ENCODE measurements at regions not wholly inside any gene's neighbourhood (a gene's known extent, or its start where the extent isn't known, plus 50 kb on each side); places are given as distances from the start of the nearest gene placed in this dataset.

DNA sequence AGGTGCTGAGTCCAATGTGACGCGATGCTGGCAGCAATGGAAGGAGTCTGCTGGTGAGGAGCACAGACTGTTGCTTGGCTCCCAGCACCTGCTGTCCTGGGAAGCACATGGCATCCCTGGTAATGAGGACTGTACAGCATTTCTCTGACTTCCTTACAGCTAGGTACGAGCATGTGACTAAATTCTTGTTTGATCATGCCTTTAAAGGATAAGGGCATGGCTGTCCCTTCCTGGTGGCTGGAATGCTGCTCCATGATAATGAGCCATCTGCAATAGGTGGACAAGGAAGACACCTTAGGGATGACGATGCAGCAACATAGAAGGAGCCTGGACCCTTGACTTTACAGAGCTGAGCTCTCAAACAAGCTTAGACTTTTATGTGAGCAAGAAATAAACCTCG is 278.0 kb upstream of the SPRED2 start:
- no peak for DNase-seq (ENCODE audit: low read depth in 4 of 4, low spot score in 1 of 4)

DNA sequence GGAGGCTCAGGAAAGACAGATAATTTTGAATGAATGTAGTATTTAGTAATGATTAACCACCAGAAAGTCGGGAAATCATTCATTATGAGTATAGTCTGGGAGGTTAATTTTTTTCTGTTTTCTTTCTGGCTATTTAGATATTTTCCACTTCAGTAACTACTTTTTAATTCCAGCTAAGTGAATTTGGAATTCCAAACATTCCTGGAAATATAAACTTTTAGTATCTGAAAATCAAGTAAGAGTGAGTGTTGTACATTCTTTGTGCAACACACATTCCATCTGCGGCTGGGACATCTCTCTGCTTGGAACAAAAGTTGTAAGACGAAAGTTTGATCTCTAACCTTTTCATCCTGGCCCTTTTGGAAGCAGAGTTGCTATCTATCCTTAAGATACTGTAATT is 275.7 kb upstream of the SPRED2 start:
- DNase-seq (ENCODE audit: low read depth in 4 of 4, low spot score in 1 of 4), result no peak

DNA sequence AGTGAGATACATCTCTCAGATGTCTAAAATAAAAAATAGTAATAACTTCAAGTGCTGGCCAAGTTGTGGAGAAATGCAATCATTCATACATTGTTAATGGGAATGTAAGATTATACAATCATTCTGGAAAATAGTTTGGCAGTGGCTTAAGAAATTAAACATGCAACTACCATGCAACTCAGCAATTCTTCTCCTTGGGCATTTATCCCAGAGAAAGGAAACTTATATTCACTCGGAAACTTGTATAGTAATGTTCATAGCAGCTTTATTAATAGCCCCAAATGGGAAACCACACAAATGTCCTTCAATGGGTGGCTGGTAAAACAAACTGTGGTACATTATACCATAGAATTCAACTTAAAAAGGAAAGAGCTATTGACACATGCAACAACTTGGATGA is 274.0 kb upstream of the SPRED2 start:
- no peak for DNase-seq (ENCODE audit: low read depth in 4 of 4, low spot score in 1 of 4)

DNA sequence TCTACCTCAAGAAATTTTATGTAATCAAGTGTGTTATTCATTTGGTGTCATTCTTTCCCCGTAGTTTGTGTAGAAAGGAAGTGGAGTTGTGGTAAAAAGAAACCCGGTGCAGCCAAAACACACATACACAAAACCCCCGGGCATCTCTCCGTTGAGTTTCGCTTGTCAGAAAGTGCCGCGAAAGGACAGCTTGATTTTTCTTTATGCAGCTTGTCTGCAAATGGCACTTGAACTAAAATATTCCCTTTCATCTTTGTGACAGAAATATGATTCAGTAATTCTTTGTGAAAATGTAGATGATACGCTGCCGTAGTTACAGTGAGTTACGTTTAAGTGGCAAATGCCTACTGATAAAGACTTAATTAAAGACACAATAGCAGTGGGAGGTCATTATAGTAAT is 268.8 kb upstream of the SPRED2 start:
- DNase-seq (ENCODE audit: low read depth in 4 of 4, low spot score in 1 of 4), result no peak

DNA sequence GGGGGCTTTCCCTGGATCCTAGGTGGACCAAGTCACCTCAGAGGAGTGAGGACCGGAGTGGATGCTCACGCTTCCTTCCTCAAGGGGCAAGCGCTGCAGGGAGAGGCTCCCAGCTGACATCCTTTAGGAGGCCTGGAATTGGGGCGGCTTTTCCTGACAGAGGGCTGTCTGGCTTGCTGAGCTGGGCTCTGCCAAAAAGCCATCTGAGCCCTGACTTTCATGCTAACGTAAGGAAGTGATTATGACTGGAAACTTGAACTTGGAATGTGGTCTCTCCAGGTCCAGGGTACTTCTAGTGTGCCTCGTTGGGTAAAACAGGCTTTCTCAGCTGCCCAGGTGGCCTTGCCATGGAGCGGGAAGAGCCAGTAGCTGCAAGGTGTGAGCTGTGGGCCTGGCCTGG is 268.3 kb upstream of the SPRED2 start:
- no peak for DNase-seq (ENCODE audit: low read depth in 4 of 4, low spot score in 1 of 4)

DNA sequence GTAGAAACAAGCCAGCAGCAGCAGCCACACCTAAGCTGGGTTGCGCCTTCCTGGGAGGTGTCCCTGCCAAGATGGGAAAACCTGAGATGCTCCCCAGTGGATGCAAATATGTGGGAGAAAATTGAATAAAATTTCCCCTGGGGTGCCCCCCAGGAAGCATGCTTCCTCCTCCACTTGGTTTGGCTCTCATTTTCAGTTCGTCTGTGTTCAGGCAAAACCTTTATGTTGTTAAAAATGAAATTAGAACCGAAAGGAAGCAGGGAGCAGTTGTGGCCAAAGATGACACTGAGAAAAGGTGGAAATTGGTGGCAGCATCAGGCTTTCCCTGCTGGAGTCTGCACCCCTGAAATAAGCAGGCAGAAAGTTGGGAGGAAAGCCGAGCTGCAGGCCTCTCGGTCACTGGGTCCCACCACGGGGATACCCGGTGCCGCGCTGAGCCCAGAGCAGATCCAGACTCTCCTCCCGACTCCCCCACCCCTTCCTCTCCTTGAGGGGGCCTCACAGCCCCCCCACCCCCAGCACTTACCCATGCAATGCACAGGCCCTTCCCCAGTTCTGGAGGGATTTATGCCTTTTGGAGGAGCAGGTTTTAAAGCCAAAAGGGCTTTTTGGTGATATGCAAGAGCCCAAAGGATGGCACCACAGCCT is 267.7 kb upstream of the SPRED2 start:
- DNase-seq (ENCODE audit: low read depth in 4 of 4, low spot score in 1 of 4), result no peak

- DNase-seq (ENCODE audit: low read depth in 4 of 4, low spot score in 1 of 4), result no peak
These were observed 259.4 kb upstream of the SPRED2 start for GRCh38 chr2:65691816-65692215.

GRCh38 chr2:65688141-65688886 is 255.9 kb upstream of the SPRED2 start:
- DNase-seq (ENCODE audit: low read depth in 4 of 4, low spot score in 1 of 4), result no peak

DNA sequence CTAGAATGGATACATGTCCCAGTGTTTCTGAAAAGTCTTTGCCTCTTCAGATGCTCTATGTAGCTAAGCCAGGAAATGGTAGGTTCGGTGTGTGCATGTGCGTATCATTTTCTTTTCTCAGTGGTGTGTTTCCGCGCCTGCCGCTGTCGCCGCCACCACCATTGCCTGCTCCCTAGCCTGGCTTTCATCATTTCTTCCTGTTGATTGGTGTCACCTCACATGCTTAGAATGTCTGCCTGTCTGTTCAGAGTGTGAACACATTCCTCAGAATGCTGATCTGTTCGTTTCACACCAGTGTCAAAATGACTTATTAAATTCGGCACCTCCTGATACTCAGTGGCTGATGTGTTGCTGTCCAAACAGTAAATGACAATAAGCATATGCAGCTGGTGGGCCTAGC is 255.2 kb upstream of the SPRED2 start:
- DNase-seq (ENCODE audit: low read depth in 4 of 4, low spot score in 1 of 4), result no peak

DNA sequence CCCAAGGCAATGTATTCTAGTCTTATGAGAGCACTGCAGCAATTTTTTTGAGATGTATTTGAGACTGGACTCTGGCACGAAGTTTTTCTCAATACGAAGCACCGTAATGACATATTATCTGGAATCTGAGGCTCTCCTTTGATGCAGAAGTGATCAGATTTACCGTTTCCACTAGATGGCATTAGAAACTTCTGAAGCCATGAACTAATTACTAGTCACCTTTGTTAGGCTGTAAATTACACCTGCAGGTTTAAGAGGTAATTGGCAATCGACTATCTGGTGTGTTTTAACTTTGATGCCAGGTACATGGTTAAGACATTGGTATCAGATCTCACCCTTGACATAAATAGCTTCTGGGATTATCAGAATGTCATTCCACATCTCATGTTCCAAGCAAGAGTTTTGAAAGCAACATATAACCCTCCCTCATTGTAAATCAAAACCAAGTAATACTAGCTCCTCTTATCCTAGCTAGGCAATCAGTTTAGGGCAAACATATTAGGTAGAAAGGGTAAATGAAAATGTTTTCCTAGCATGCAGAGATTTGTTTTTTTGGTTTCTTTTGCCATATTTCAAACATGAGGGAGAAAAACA is 254.6 kb upstream of the SPRED2 start:
- DNase-seq (ENCODE audit: low read depth in 4 of 4, low spot score in 1 of 4), result no peak

DNA sequence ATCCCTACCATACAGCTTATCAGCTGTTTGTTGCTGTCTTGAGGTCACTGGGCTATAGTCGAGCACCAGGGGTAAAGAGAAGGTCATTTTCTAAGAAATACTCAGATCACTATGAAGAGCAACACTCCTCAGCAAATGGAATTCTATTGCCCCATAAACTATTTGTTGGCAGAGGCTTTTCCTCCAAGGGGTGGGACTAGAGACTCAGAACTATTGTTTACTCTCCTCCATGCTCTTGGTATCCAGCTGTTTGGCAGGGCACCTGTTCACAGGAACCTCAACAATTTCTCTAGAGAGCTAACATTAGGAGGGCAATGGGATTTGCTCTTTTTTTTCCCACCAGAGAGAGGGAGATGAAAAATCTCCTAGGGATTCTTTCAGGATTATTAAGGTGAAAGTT is 249.1 kb upstream of the SPRED2 start:
- no peak for DNase-seq (ENCODE audit: low read depth in 4 of 4, low spot score in 1 of 4)

- no peak for DNase-seq (ENCODE audit: low read depth in 4 of 4, low spot score in 1 of 4)
These were observed 246.5 kb upstream of the SPRED2 start for GRCh38 chr2:65678779-65679391.

DNA sequence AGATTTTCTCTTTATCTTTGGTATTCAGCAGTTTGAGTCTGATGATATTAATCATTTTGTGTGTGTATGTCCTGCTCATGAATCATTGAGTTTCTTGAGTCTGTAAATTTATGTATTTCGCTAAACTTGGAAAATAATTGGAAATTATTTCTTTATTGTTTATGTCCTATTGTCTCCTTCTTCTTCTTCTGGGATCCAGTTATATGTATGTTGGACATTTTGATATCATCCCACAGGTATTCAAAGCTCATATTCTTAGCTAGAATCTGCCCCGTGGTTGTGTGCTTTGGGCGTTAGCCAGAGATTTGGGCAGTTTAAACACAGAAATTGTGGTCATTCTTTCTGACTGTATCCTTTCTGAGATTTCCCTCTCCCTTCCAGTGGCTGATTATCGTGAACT is 243.0 kb upstream of the SPRED2 start:
- DNase-seq (ENCODE audit: low read depth in 4 of 4, low spot score in 1 of 4), result no peak

- no peak for DNase-seq (ENCODE audit: low read depth in 4 of 4, low spot score in 1 of 4)
These were observed 239.4 kb upstream of the SPRED2 start for GRCh38 chr2:65671670-65672242.

- no peak for DNase-seq (ENCODE audit: low read depth in 4 of 4, low spot score in 1 of 4)
These were observed 237.2 kb upstream of the SPRED2 start for GRCh38 chr2:65669574-65669973.

DNA sequence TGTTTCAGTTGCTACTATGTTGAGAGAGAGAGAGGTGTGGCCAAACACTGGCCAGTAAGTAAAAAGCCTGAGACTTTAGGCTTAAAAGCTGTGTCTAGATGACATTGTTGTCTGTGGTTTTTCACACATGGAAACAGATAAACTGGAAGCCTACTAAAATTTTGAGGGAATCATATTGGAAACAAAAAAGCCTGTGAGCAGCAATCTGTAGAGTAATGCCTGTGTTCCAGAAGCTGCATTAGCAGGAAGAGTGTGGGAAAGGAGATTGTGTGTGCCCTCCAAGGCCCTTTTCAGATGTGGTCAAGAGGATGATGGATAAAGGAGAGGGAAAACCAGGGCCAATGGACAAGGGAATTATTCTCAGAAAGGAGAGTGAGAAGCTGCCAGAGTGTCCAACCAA is 236.3 kb upstream of the SPRED2 start:
- no peak for DNase-seq (ENCODE audit: low read depth in 4 of 4, low spot score in 1 of 4)

DNA sequence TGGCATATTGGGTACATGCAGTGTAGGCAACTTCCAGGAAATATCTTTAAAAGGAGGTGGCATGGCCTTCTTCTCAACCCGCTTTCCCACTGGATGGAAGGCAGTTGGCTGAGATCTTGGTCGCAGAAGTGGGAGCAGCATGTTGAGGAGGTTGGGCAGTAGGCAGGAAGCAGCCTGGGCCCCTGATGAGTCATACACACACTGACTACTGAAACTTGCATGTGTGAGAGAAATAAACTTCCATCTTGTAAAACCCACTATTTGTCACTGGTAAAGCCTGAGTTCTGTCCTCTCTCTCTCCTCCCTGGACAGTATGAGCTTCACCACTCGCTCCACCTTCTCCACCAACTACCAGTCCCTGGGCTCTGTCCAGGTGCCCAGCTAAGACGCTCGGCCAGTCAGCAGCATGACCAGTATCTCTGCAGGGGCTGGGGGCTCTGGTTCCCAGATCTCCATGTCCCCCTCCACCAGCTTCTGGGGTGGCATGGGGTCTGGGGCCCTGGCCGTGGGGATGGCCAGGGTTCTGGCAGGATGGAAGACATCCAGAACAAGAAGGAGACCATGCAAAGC is 233.8 kb upstream of the SPRED2 start:
- DNase-seq (ENCODE audit: low read depth in 4 of 4, low spot score in 1 of 4), result no peak

GRCh38 chr2:65664931-65665330 is 232.5 kb upstream of the SPRED2 start:
- DNase-seq (ENCODE audit: low read depth in 4 of 4, low spot score in 1 of 4), result no peak

DNA sequence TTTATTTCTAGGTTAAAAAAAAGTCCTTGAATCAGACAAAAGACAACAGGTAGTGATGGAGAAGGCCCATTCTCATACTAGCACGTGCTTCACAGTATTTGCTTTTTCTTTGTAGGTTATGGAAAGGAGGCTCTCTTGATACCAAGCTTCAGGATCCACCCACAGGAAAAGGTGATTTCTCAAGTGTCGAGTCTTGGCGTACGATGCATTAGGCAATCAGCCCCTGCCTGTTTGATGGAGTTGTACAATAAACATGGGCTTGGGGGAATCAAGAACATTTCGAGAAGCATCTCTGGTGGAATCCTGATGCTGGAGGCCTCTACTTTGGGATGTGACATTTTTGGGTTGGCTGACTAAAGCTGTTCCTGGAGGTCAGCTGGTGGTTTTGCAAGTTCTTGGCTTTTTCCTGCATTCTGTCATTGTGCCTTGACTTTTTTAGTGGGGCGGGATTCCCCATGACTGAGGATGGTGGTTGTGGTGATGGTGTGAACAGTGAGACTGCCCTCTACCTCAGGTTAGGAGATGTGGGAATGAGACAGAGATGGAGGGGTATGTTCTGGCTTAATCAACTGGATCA is 231.5 kb upstream of the SPRED2 start:
- no peak for DNase-seq (ENCODE audit: low read depth in 4 of 4, low spot score in 1 of 4)

DNA sequence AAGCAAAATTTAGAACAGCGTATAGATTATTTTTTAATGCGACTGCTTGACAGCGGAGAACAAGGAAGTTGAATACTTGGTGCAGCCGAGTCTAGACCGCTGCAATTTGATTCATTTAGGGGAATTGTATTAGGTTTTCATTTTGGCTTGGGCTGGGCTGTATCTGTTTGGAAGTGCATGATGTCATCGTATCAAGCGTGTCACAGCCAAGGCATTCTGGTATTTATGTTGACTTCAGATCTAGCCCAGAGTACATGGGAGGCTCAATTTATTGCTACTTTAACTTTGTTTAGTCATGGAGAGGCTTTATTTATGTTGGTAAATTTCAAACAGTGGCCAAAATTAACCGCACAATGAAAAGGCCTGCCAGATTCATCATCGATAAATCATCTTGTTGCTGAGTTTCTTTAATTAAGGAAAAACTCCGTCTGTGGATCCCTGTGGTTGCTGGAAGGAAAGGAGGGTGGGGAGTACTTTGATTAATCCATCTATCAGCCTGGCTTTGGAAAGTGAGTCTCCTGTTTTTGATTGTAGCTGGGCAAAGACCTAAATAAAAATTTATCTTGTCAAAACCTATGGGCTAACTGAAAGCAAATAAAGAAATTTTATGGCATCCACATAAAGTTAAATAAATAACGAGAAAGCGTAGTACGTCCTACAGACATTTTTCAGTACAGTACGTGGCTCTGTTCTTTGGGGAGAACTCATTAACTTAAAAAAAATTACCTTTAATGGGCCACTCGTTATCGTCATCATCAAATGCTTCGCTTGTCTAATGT is 230.4 kb upstream of the SPRED2 start:
- no peak for DNase-seq (ENCODE audit: low read depth in 4 of 4, low spot score in 1 of 4)
